Bronchial epithelial cell (primary cell): ENCODE measurements at regions not wholly inside any gene's neighbourhood (a gene's known extent, or its start where the extent isn't known, plus 50 kb on each side); places are given as distances from the start of the nearest gene placed in this dataset.
A peak's percentile ranks its signal among the peaks of the same experiment; 100 is the strongest.
"Not testable (repeated sequence)": the region's sequence is repeated elsewhere in the genome, so short reads cannot be mapped to it uniquely, and the experiment has no call there.

Experiments
- DNase-seq: peaks from one replicate; pipeline ENCODE4 v3.0.0-alpha.2; 2010; ENCODE audit warnings: low read depth
- FAIRE-seq: peaks from 2 replicates; lab custom pipeline; 2011; peaks lifted over from hg19 to GRCh38; lab: Jason Lieb, UNC
- H3K27me3 ChIP-seq: 2 replicates; pipeline ENCODE4 v1.5.1; 2011; ENCODE audit warnings: low read length; ENCODE audit not compliant: control insufficient read depth, insufficient read depth
- H3K36me3 ChIP-seq: 2 replicates; pipeline ENCODE4 v1.5.1; 2011; ENCODE audit warnings: low read length; ENCODE audit not compliant: control insufficient read depth, insufficient read depth
- H3K4me3 ChIP-seq: 2 replicates; pipeline ENCODE4 v1.5.1; 2011; ENCODE audit warnings: mild to moderate bottlenecking, low read depth, low read length, control low read depth
- TF ChIP-seq, protein P1 (sequence below): IDR thresholded peaks from 2 replicates; pipeline ENCODE4 v1.5.1; 2011; ENCODE audit warnings: mild to moderate bottlenecking, moderate library complexity, low read length, control low read depth, inconsistent platforms; ENCODE audit not compliant: insufficient read depth, severe bottlenecking

DNA sequence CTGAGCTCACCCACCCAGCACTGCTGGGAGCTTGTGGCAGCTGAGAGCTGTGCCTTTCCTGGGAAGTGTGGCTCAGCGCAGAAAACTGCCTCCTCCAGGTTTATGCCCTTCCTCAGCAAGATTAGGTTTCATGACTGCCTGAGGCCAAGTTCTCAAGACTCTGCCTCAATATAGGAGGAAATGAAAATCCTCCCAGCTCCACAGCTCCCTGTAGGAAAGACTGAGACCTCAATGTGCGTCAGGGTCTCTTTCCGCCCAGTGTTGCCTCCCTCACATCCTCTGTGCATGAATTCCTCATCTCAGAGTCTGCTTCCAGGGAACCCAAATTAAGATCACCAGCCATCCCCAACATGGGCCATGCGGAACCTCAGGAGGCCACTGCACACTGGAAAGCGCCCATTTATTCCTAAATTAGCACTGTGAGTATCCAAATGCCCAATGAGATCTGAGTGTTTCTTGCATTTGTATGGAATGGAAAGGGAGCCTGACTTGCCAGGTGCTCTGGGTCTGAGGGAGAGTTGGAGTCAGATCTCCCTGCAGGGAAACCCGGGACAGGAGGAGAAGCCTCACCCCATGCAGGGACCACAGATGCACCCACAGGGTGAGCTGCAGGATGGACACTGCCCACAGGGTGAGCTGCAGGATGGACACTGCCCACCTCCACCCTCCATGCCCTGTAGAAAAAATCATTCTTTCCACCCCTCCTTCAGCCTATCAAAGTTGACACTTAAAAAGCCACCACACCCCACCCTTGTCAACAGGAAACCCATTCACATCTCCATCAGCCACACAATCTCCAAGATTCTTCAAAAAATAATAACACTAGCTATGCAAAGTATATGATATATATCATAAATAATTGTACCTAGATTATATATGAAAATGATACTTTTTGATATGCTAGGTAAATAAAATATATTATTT is 97.4 kb upstream of the IGLL5 start:
- no peaks in the 10 kb centered on the region for H3K36me3 ChIP-seq
- no peak for DNase-seq
- TF ChIP-seq, protein P1, sequence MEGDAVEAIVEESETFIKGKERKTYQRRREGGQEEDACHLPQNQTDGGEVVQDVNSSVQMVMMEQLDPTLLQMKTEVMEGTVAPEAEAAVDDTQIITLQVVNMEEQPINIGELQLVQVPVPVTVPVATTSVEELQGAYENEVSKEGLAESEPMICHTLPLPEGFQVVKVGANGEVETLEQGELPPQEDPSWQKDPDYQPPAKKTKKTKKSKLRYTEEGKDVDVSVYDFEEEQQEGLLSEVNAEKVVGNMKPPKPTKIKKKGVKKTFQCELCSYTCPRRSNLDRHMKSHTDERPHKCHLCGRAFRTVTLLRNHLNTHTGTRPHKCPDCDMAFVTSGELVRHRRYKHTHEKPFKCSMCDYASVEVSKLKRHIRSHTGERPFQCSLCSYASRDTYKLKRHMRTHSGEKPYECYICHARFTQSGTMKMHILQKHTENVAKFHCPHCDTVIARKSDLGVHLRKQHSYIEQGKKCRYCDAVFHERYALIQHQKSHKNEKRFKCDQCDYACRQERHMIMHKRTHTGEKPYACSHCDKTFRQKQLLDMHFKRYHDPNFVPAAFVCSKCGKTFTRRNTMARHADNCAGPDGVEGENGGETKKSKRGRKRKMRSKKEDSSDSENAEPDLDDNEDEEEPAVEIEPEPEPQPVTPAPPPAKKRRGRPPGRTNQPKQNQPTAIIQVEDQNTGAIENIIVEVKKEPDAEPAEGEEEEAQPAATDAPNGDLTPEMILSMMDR: no peak
- FAIRE-seq: peak; percentile 28
- no peak overlapping the region for H3K4me3 ChIP-seq
- H3K27me3 ChIP-seq: no peaks in the 10 kb centered on the region

- no peaks in the 10 kb centered on the region for H3K36me3 ChIP-seq
- TF ChIP-seq, protein P1: no peak
- FAIRE-seq (peak; percentile 23), DNase-seq (no peak)
- H3K4me3 ChIP-seq: no peak overlapping the region
- no peaks in the 10 kb centered on the region for H3K27me3 ChIP-seq
These were observed 96.0 kb upstream of the IGLL5 start for GRCh38 chr22:22791438-22792181.

DNA sequence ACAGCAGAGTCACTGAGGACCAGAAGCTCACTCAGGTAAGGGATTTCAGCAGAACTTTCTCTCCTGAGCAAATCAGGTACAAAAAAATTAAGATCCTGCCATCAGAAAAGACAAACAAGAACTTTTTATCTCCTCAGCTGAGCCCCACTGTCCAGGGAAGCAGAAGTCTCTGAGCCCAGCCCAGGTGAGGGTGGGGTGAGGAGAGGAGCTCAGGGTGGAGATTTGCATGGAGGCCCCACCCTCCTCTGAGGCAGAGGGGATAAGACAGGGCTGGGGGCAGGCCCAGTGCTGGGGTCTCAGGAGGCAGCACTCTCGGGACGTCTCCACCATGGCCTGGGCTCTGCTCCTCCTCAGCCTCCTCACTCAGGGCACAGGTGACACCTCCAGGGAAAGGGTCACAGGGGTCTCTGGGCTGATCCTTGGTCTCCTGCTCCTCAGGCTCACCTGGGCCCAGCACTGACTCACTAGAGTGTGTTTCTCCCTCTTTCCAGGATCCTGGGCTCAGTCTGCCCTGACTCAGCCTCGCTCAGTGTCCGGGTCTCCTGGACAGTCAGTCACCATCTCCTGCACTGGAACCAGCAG is 95.3 kb upstream of the IGLL5 start:
- DNase-seq, H3K36me3 ChIP-seq, FAIRE-seq: not testable (repeated sequence)

DNA sequence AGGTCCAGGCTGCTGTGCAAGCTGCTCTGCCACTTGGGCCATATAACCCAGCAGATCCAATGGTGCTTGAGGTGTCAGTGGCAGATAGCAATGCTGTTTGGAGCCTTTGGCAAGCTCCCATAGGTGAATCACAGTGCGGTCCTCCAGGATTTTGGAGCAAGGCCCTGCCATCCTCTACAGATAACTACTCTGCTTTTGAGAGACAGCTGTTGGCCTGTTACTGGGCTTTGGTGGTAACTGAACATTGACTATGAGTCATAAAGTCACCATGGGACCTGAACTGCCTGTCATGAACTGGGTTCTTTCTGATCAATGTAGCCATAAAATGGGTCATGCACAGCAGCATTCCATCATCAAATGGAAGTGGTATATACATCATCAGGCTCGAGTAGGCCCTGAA is 92.0 kb upstream of the IGLL5 start:
- not testable (repeated sequence) for FAIRE-seq, H3K27me3 ChIP-seq

More for the DNA sequence above, 95.3 kb upstream of the IGLL5 start:
- H3K27me3 ChIP-seq, H3K4me3 ChIP-seq: not testable (repeated sequence)

GRCh38 chr22:22796724-22797123 is 90.9 kb upstream of the IGLL5 start:
- TF ChIP-seq, protein P1: no peak
- H3K36me3 ChIP-seq: no peaks in the 10 kb centered on the region
- DNase-seq: no peak
- no peak for FAIRE-seq
- H3K4me3 ChIP-seq: no peak overlapping the region
- no peaks in the 10 kb centered on the region for H3K27me3 ChIP-seq

More for the DNA sequence above, 92.0 kb upstream of the IGLL5 start:
- H3K4me3 ChIP-seq, H3K36me3 ChIP-seq, DNase-seq: not testable (repeated sequence)

DNA sequence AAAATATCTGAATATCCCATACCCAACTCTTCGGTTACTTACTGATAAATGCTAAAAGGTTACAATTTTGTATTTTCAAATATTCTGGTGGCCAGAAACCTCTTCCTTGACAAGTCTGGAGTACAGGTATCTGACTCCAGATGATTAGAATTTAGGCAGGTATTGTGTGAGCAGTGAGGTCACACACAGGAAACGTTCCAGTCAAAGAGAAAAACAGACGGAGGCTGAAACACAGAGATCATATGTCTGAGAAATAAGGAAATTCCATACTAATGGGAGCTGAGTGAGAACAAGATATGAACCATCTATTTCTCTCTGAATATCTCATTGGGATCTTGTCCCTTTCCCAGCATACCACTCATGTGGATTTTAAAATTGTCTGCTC is 89.4 kb upstream of the IGLL5 start:
- no peak overlapping the region for H3K4me3 ChIP-seq
- FAIRE-seq: no peak

More for the DNA sequence above, 89.4 kb upstream of the IGLL5 start:
- peak; percentile 29 for DNase-seq
- TF ChIP-seq, protein P1: no peak
- Histone ChIP-seq H3K36me3 (no peaks in the 10 kb centered on the region), H3K27me3 (no peaks in the 10 kb centered on the region)
